ENCODE measurements at regions not wholly inside any gene's neighbourhood (a gene's known extent, or its start where the extent isn't known, plus 50 kb on each side); places are given as distances from the start of the nearest gene placed in this dataset.

GRCh38 chr12:115774148-115774895 is 503.2 kb downstream of the MED13L start:
- TF ChIP-seq SUZ12 (IDR thresholded peaks at IDR 0.05; ENCODE audit: extremely low read depth, insufficient read depth, insufficient read length) (no peak), YY1 (IDR thresholded peaks at IDR 0.05; ENCODE audit: insufficient read depth, insufficient read length) (no peak)

All from NT2/D1 (cell line).